ENCODE measurements at regions not wholly inside any gene's neighbourhood (a gene's known extent, or its start where the extent isn't known, plus 50 kb on each side); places are given as distances from the start of the nearest gene placed in this dataset.

DNA sequence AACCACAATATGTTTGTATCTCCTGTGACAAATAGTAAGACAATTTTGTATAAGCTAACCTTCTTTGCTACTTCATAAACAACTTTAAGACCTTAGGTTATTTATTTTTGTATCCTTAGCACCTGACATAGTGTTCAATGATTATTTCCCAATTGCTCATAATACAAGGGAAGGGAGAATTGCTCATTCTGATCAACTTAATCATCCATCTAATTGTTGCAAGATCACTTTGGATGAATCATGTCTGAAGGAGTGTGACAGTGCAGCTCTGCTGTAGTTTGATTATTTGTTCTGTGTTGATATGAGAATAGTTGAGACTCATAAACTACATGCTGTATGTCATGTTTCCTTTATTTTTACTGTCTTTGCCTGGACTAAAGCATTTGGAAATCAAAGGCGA is 721.3 kb upstream of the SEMA6A start:
- H3K4me3 ChIP-seq (ENCODE audit: low read length), result no peak overlapping the region
- H4K20me1 ChIP-seq (ENCODE audit: insufficient read depth), result no peaks in the 10 kb centered on the region
- no peaks in the 10 kb centered on the region for H3K9me2 ChIP-seq (ENCODE audit: insufficient read depth, low read length)
- no peaks in the 10 kb centered on the region for H3K36me3 ChIP-seq (ENCODE audit: insufficient read depth, low read length)
- H2AFZ ChIP-seq (ENCODE audit: low read depth, low read length), result no peak overlapping the region
- no peak for TF ChIP-seq TAF1 (IDR thresholded peaks at IDR 0.05; ENCODE audit: low read depth)
- TF ChIP-seq MXI1 (conservative IDR thresholded peaks at IDR 0.05; ENCODE audit: poor library complexity, severe bottlenecking), result no peak
- TF ChIP-seq POLR2AphosphoS5 (IDR thresholded peaks at IDR 0.05), result no peak
- no peak for TF ChIP-seq SMC3 (conservative IDR thresholded peaks at IDR 0.05; ENCODE audit: poor library complexity)
- TF ChIP-seq EP300 (conservative IDR thresholded peaks at IDR 0.05; ENCODE audit: poor library complexity, severe bottlenecking), result no peak
- TF ChIP-seq REST (IDR thresholded peaks at IDR 0.05; ENCODE audit: borderline replicate concordance), result no peak
- no peak for TF ChIP-seq EZH2 (IDR thresholded peaks at IDR 0.05; ENCODE audit: borderline replicate concordance, insufficient read depth, low read length, poor library complexity, severe bottlenecking)
- TF ChIP-seq, protein P1, sequence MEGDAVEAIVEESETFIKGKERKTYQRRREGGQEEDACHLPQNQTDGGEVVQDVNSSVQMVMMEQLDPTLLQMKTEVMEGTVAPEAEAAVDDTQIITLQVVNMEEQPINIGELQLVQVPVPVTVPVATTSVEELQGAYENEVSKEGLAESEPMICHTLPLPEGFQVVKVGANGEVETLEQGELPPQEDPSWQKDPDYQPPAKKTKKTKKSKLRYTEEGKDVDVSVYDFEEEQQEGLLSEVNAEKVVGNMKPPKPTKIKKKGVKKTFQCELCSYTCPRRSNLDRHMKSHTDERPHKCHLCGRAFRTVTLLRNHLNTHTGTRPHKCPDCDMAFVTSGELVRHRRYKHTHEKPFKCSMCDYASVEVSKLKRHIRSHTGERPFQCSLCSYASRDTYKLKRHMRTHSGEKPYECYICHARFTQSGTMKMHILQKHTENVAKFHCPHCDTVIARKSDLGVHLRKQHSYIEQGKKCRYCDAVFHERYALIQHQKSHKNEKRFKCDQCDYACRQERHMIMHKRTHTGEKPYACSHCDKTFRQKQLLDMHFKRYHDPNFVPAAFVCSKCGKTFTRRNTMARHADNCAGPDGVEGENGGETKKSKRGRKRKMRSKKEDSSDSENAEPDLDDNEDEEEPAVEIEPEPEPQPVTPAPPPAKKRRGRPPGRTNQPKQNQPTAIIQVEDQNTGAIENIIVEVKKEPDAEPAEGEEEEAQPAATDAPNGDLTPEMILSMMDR (IDR thresholded peaks at IDR 0.05; ENCODE audit: poor library complexity, severe bottlenecking), result no peak
- TF ChIP-seq RAD21 (conservative IDR thresholded peaks at IDR 0.05), result no peak
- H3K9me3 ChIP-seq (ENCODE audit: low read length), result no peaks in the 10 kb centered on the region
- H3K27ac ChIP-seq (ENCODE audit: low read length), result no peak overlapping the region
- no peaks in the 10 kb centered on the region for H3K79me2 ChIP-seq (replicated peaks; ENCODE audit: insufficient read depth, low read length)
- H3F3A ChIP-seq (ENCODE audit: insufficient read depth, low read length, poor library complexity, severe bottlenecking), result peaks cover 3% of the 10 kb centered on the region
- H3K9ac ChIP-seq (ENCODE audit: low read length), result no peak overlapping the region
- H3K27me3 ChIP-seq (ENCODE audit: insufficient read depth, low read depth, low read length), result no peaks in the 10 kb centered on the region
- H3K4me2 ChIP-seq (ENCODE audit: low read length), result no peak overlapping the region

GRCh38 chr5:117286813-117287212 is 712.2 kb upstream of the SEMA6A start:
- Histone ChIP-seq H3K36me3 (ENCODE audit: insufficient read depth, low read length) (no peaks in the 10 kb centered on the region), H3K4me2 (ENCODE audit: low read length) (no peak overlapping the region), H4K20me1 (ENCODE audit: insufficient read depth) (no peaks in the 10 kb centered on the region), H3K27ac (ENCODE audit: low read length) (no peak overlapping the region), H3K79me2 (replicated peaks; ENCODE audit: insufficient read depth, low read length) (no peaks in the 10 kb centered on the region), H2AFZ (ENCODE audit: low read depth, low read length) (no peak overlapping the region), H3K27me3 (ENCODE audit: insufficient read depth, low read depth, low read length) (no peaks in the 10 kb centered on the region), H3K4me3 (ENCODE audit: low read length) (no peak overlapping the region), H3F3A (ENCODE audit: insufficient read depth, low read length, poor library complexity, severe bottlenecking) (no peaks in the 10 kb centered on the region), H3K9me2 (ENCODE audit: insufficient read depth, low read length) (no peaks in the 10 kb centered on the region), H3K9ac (ENCODE audit: low read length) (no peak overlapping the region), H3K9me3 (ENCODE audit: low read length) (no peaks in the 10 kb centered on the region)
- TF ChIP-seq POLR2AphosphoS5 (IDR thresholded peaks at IDR 0.05) (no peak), TAF1 (IDR thresholded peaks at IDR 0.05; ENCODE audit: low read depth) (no peak), RAD21 (conservative IDR thresholded peaks at IDR 0.05) (no peak), MXI1 (conservative IDR thresholded peaks at IDR 0.05; ENCODE audit: poor library complexity, severe bottlenecking) (no peak), REST (IDR thresholded peaks at IDR 0.05; ENCODE audit: borderline replicate concordance) (no peak), SMC3 (conservative IDR thresholded peaks at IDR 0.05; ENCODE audit: poor library complexity) (no peak), EP300 (conservative IDR thresholded peaks at IDR 0.05; ENCODE audit: poor library complexity, severe bottlenecking) (no peak), EZH2 (IDR thresholded peaks at IDR 0.05; ENCODE audit: borderline replicate concordance, insufficient read depth, low read length, poor library complexity, severe bottlenecking) (no peak)
- TF ChIP-seq, protein P1 (IDR thresholded peaks at IDR 0.05; ENCODE audit: poor library complexity, severe bottlenecking), result no peak
